Activated CD4-positive, alpha-beta T cell treated with anti-CD3 and anti-CD28 coated beads for 36 hours (primary cell): ENCODE measurements at regions not wholly inside any gene's neighbourhood (a gene's known extent, or its start where the extent isn't known, plus 50 kb on each side); places are given as distances from the start of the nearest gene placed in this dataset.
A peak's percentile ranks its signal among the peaks of the same experiment; 100 is the strongest.

ENCODE experiments used
- ATAC-seq: fragments of 200-7000 bp; cut with Tn5 transposase; one replicate; pipeline ENCODE4 v1.10.0; 2021; ENCODE audit warnings: mild to moderate bottlenecking, moderate library complexity
- CTCF ChIA-PET: fragments of 350-600 bp; sonication (Branson Sonifier 250); formaldehyde crosslinking; loops from one replicate; lab custom pipeline; 2021; ENCODE audit warnings: antibody characterized with exemption; lab: Charles Lee
- POLR2A ChIA-PET: fragments of 350-600 bp; sonication (Branson Sonifier 250); formaldehyde crosslinking; loops from one replicate; lab custom pipeline; 2021; ENCODE audit warnings: antibody characterized with exemption, inconsistent platforms; lab: Charles Lee
- DNase-seq: peaks from one replicate; pipeline ENCODE4 v3.0.0-alpha.2; 2020
- H3K27ac Mint-ChIP-seq: one replicate; pipeline ENCODE4 v1.8.0; 2021; ENCODE audit warnings: mixed read lengths
- H3K27me3 Mint-ChIP-seq: one replicate; pipeline ENCODE4 v1.8.0; 2021; ENCODE audit warnings: mixed read lengths
- H3K36me3 Mint-ChIP-seq: one replicate; pipeline ENCODE4 v1.8.0; 2021; ENCODE audit warnings: low read depth, mixed read lengths
- H3K4me1 Mint-ChIP-seq: one replicate; pipeline ENCODE4 v1.8.0; 2021; ENCODE audit warnings: mixed read lengths
- H3K4me3 Mint-ChIP-seq: one replicate; pipeline ENCODE4 v1.8.0; 2021; ENCODE audit warnings: mild to moderate bottlenecking, moderate library complexity, mixed read lengths
- H3K9me3 Mint-ChIP-seq: one replicate; pipeline ENCODE4 v1.8.0; 2021; ENCODE audit warnings: low read depth, mixed read lengths
- intact Hi-C, 2 experiments: fragments of 100-400 bp; cut with DNase I in 1 of 2; cut with micrococcal nuclease in 1 of 2; formaldehyde crosslinking; loops; one replicate each; pipeline versions ENCODE4 v1.14.2 to v1.15.1; 2022 to 2024; cut with DNase I, micrococcal nuclease

DNA sequence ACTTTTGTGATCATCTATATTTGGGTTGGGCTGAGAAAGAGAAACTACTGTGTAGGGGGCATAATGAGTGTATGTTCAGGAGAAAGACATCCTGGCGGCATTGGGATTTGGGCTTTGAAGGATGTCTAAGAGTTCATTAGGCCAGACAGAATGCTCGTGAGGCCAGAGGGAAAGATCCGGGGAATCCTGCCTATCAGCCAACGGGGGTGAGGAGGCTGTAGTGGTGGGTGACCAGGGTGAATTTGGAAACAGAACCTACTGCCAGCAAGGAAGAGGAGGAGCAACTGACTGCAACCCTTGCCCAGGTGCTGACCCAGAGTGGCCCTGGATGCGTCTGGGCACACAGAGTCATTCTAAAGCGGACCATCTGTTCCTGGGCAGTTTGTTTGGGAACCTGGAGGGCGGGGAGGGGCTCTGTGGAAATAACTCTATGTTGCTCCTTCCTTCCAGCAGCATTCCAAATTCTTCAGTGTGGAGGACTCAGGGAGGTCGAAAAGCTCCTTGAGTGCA, 56.9 kb upstream of the ECE1 start:
- Mint-ChIP-seq H3K4me3 (no peak overlapping the region), H3K4me1 (peaks cover 18% of the 10 kb centered on the region), H3K9me3 (no peaks in the 10 kb centered on the region), H3K27ac (no peak overlapping the region), H3K27me3 (no peaks in the 10 kb centered on the region), H3K36me3 (peaks cover 24% of the 10 kb centered on the region)
- intact Hi-C loops: loop anchor here (5.0 to 10.0 kb wide), 2 partner anchors 90 to 842 kb away; partner anchors contain the start of gene MUL1 (in 1 of the 2)
- DNase-seq: no peak
- POLR2A ChIA-PET: no interaction called here
- CTCF ChIA-PET: no interaction called here
- no peak for ATAC-seq

DNA sequence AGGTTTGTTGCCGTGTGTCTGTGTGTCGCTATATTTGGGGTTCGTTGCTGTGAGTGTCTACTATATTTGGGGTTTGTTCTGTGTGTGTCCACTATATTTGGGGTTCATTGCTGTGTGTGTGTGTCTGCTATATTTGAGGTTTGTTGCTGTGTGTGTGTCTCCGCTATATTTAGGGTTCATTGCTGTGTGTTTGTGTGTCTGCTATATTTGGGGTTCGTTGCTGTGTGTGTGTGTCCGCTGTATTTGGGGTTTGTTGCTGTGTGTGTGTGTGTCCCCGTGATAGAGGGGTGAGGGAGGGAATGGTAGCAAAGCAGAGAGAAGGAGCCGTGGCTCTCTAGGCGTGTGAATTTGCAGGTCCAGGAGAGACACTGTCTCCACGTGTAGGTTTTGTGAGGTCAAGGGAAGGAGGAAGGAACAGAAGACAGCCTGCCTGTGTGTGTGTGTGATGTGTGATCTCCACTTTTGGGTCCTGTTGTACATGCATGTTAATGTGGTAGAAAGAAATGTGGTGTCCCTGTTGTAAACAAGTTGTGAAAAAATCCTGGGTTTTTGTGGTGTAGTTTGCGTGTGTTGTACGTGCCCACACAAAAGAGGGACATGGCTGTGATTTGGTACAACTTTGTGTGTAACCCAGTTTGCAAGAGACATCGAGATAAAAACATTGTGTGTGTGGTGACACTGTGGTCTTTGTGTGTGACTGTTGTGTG, 56.3 kb upstream of the ECE1 start:
- intact Hi-C loops: loop anchor here (5.0 to 10.0 kb wide), 2 partner anchors 89 to 842 kb away; partner anchors contain the start of gene MUL1 (in 1 of the 2)
- no peak overlapping the region for H3K4me3 Mint-ChIP-seq
- CTCF ChIA-PET: interaction anchor here (1.6 kb wide), 1 partner anchor 52 kb away, joined by 7 read pairs; no protein-coding TSS in a partner anchor

DNA sequence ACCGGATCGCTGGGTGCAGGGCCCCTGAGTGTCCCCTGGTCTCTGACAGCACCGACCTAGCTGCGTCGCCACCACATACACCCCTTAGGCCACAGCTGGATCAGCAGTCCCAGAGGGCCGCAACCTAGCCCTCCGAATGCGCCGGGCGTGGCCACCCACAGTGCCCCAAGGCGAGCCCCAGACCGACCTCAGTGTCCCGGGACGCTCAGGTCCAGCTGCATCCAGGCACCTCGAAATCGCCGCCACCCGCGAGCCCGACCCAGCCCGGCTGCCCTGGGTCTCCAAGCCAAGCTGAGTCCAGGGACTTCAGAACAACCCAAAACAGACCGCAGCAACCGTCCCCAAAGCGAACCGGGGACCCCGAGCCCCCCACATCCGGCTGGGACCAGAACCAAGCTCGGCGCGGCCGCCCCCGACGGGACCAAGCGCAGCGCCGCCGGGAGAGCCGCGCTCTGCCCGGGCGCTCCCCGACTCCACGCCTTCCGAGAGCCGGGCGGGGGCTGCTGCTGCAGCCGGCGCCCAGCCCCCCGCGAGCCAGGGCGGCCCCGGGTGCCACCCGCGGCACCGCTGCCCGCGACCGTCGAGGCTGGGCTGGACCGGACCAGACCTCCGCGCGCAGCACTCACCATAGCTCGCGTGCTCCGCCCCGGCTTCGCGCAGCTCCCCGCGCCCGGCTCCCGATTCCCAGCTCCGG, 54.6 kb upstream of the ECE1 start:
- no peaks in the 10 kb centered on the region for H3K9me3 Mint-ChIP-seq
- H3K27ac Mint-ChIP-seq: peak overlapping the region; percentile 95
- H3K27me3 Mint-ChIP-seq: no peaks in the 10 kb centered on the region
- peak; percentile 44 for DNase-seq
- peak; percentile 17 for ATAC-seq
- no peak overlapping the region for H3K4me3 Mint-ChIP-seq
- intact Hi-C loops: loop anchor here (1.0 to 10.0 kb wide), 12 partner anchors 11 to 840 kb away; partner anchors contain the start of genes DDOST (in 1 of the 2), EIF4G3 (in 1 of the 2), HP1BP3 (in 1 of the 2) and MUL1 (in 1 of the 2)
- ChIA-PET POLR2A (interaction anchor here (0.6 to 1.7 kb wide), 13 partner anchors 8 to 1766 kb away, joined by 3 to 13 read pairs (median 3); partner anchors contain the start of gene HP1BP3), CTCF (interaction anchor here (0.5 to 1.6 kb wide), 14 partner anchors 8 to 151 kb away, joined by 3 to 7 read pairs (median 4); no protein-coding TSS in a partner anchor)
- H3K36me3 Mint-ChIP-seq: peaks cover 39% of the 10 kb centered on the region
- H3K4me1 Mint-ChIP-seq: peaks cover 39% of the 10 kb centered on the region

More for the DNA sequence above, 56.3 kb upstream of the ECE1 start:
- POLR2A ChIA-PET: no interaction called here
- H3K9me3 Mint-ChIP-seq: no peaks in the 10 kb centered on the region
- no peak for DNase-seq
- H3K36me3 Mint-ChIP-seq: peaks cover 27% of the 10 kb centered on the region
- no peak overlapping the region for H3K27ac Mint-ChIP-seq
- peaks cover 24% of the 10 kb centered on the region for H3K4me1 Mint-ChIP-seq
- no peaks in the 10 kb centered on the region for H3K27me3 Mint-ChIP-seq
- no peak for ATAC-seq

DNA sequence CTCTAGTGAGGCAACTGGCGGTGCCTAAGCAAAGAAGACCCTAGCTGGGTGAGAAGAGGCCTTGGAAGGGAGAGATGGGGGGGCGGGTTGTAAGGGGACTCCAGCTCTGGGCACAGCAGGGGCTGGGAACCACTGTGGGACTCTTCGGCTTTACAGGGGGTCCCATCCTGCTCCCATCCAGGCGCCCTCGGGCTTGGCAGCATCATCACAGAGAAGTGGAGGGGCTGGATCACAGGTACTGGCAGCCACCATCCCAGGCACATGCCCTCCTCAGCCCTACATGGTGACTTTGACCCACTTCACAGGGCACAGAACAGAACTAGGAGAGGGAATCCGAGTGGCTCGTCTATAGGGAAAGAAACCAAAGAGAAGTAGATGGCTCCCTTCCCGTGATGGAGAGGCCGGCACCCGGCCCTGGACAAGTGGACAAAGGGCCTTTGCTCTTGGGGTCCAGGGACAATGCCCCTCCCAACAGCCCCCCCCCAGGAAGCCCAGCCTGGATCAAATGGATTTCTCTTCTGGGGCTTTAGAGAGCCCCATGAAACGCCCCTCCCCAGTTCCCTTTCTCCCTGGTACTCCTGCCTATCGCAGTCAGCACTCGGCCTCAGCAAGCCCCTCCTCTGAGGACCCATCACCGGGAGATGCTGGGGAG, 54.0 kb upstream of the ECE1 start:
- intact Hi-C loops: loop anchor here in 1 of 2 experiments (2.0 to 10.0 kb wide), 5 partner anchors 167 to 839 kb away; partner anchors contain the start of genes DDOST, EIF4G3, HP1BP3 and MUL1
- no peak overlapping the region for H3K4me3 Mint-ChIP-seq
- ChIA-PET CTCF (interaction anchor here (0.6 to 1.6 kb wide), 9 partner anchors 9 to 151 kb away, joined by 3 to 6 read pairs (median 5); no protein-coding TSS in a partner anchor), POLR2A (interaction anchor here (0.9 to 1.7 kb wide), 6 partner anchors 19 to 1022 kb away, joined by 3 to 13 read pairs (median 8); partner anchors contain the start of gene HP1BP3)
- no peak for ATAC-seq
- peak overlapping the region; percentile 95 for H3K27ac Mint-ChIP-seq
- H3K36me3 Mint-ChIP-seq: peaks cover 39% of the 10 kb centered on the region
- peaks cover 46% of the 10 kb centered on the region for H3K4me1 Mint-ChIP-seq
- no peaks in the 10 kb centered on the region for H3K9me3 Mint-ChIP-seq
- H3K27me3 Mint-ChIP-seq: no peaks in the 10 kb centered on the region
- no peak for DNase-seq

DNA sequence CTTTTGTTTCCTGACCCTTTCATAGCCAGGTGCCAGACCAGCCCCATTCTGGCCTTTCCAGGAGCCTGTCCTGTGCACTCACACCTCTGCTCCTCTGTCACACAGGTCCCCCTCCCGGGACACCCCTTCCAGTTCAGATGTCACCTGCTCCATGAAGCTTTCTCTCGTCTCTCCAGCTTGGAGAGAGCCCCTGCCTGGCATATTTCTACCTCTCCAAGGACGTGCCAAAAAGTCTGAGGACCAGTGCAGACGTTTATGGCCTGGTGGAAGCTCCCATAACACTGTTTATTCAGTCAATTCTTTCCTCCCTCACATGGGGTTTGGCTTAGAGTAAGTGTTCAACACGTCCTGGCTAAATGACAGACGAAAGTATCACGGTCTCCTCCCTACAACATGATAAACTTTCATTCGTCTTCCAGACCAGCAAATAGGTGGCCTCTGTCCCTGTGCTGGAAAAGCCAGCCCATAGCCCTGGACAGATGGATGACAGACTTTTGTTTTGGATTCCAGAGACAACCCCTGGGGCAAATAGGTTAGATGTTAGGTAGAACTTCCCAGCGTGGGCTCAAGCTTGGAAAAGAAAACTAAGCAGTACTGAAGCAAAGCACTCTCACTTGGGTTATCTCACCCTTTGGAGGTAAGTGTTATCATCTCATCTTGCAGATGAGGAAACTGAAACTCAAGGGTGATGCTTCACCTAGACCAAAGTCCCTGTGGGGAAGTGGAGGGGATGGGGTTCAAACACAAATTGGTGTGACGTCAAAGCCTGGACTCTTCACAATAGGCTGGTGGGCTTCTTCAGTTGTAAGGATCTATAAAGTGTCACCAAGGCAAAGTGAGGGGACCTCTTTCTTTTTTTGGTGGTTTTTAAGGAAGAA, 52.9 kb upstream of the ECE1 start:
- ATAC-seq: peak; percentile 57
- Mint-ChIP-seq H3K36me3 (peaks cover 44% of the 10 kb centered on the region), H3K4me1 (peaks cover 56% of the 10 kb centered on the region)

DNA sequence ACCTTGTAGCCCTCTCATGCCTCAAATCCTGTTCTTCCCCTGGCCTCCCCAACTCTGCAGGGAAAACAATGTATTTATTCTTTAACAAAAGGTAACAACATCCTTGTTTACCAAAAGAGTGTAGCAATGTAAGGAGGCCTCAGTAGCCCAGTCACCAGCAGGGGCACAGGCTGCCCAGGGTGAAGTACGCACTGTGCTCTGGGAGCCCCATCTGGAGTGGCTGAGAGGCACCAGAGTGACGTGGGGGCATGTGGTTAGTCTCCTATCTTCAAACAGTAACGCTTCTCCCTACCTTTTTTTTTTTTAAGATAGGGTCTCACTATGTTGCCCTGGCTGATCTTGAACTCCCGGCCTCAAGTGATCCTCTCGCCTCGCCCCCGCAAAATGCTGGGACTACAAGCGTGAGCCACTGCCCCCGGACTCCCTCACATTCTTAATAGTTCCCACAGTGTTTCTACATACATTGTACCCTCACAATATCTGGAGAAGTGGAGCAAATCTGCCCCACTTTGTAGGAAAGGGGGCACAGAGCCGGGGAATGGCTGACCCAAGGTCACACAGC, 51.3 kb upstream of the ECE1 start:
- no peaks in the 10 kb centered on the region for H3K9me3 Mint-ChIP-seq
- intact Hi-C loops: loop anchor here in 1 of 2 experiments (10.0 kb wide), 1 partner anchor 837 kb away; the partner anchor contains the start of gene MUL1
- no peak overlapping the region for H3K4me3 Mint-ChIP-seq
- peak overlapping the region; percentile 95 for H3K27ac Mint-ChIP-seq
- H3K4me1 Mint-ChIP-seq: peaks cover 72% of the 10 kb centered on the region
- CTCF ChIA-PET: no interaction called here
- H3K27me3 Mint-ChIP-seq: no peaks in the 10 kb centered on the region
- H3K36me3 Mint-ChIP-seq: peaks cover 44% of the 10 kb centered on the region
- POLR2A ChIA-PET: no interaction called here
- ATAC-seq: no peak
- no peak for DNase-seq

More for the DNA sequence above, 52.9 kb upstream of the ECE1 start:
- H3K27ac Mint-ChIP-seq: peak overlapping the region; percentile 95
- H3K9me3 Mint-ChIP-seq: no peaks in the 10 kb centered on the region
- ChIA-PET CTCF (interaction anchor here (0.7 to 1.2 kb wide), 5 partner anchors 9 to 409 kb away, joined by 3 to 4 read pairs (median 3); no protein-coding TSS in a partner anchor), POLR2A (interaction anchor here (0.6 to 1.5 kb wide), 3 partner anchors 9 to 1697 kb away, joined by 3 to 13 read pairs (median 4); no protein-coding TSS in a partner anchor)
- H3K4me3 Mint-ChIP-seq: no peak overlapping the region
- H3K27me3 Mint-ChIP-seq: no peaks in the 10 kb centered on the region
- DNase-seq: peak; percentile 55
- intact Hi-C loops: loop anchor here (1.0 to 10.0 kb wide), 2 partner anchors 19 to 838 kb away; partner anchors contain the start of gene MUL1 (in 1 of the 2)

DNA sequence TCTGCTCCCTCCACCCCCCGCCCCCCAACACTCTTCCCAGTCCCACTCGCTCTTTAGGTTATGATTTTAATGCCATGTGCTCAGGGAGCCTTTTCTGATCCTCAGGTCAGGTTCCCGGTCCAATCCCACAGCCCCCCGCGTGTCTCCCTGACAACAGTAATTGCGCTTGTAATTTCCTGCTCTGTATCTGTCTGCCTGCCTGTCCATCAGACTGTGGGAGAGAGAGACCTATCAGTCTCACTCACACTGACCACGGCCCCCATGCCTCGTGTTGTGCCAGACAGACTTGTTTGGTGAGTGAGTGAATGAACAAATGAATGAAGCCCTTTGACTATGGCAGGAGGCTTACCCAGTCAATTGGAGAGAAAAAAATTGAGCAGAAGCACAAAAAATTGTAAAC, 50.8 kb upstream of the ECE1 start:
- no peak overlapping the region for H3K4me3 Mint-ChIP-seq
- ATAC-seq (no peak), DNase-seq (no peak)
- no peaks in the 10 kb centered on the region for H3K27me3 Mint-ChIP-seq
- intact Hi-C loops: loop anchor here in 1 of 2 experiments (10.0 kb wide), 1 partner anchor 836 kb away; the partner anchor contains the start of gene MUL1
- ChIA-PET CTCF (no interaction called here), POLR2A (no interaction called here)
- H3K9me3 Mint-ChIP-seq: no peaks in the 10 kb centered on the region
- H3K4me1 Mint-ChIP-seq: peaks cover 78% of the 10 kb centered on the region
- H3K27ac Mint-ChIP-seq: peak overlapping the region; percentile 72
- peaks cover 44% of the 10 kb centered on the region for H3K36me3 Mint-ChIP-seq

DNA sequence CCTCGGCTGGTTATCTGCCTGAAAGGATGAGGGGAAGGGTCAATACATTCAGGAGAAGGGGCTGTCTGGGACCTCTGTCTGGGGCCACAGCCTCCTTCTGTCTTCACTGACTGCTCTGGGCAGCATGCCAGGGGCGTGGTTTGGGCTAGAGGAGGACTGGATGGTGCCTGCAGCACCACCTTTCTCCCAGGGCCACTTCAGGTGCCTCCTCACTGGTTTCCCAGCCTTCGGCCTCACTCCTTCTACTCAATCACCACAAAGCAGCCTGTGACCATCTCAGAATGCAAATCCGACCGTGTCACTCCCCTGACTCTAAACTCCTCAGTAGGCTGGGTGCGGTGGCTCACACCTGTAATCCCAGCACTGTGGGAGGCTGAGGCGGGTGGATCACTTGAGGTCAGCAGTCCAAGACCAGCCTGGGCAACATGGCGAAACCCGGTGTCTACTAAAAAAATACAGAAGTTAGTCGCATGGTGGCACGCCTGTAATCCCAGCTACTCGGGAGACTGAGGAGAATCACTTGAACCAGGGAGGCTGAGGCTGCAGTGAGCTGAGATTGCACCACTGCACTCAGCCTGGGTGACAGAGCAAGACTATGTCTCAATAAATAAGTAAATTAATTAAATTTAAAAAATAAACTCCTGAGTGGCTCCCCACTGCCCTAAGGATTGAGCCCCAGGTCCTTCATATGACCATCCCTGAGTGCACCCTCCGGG, 50.1 kb upstream of the ECE1 start:
- CTCF ChIA-PET: no interaction called here
- intact Hi-C loops: loop anchor here in 1 of 2 experiments (10.0 kb wide), 1 partner anchor 836 kb away; the partner anchor contains the start of gene MUL1
- no peak for ATAC-seq
- H3K9me3 Mint-ChIP-seq: no peaks in the 10 kb centered on the region
- POLR2A ChIA-PET: no interaction called here
- H3K27me3 Mint-ChIP-seq: no peaks in the 10 kb centered on the region
- DNase-seq: no peak
- H3K27ac Mint-ChIP-seq: peak overlapping the region; percentile 72
- peaks cover 84% of the 10 kb centered on the region for H3K4me1 Mint-ChIP-seq
- H3K36me3 Mint-ChIP-seq: peaks cover 44% of the 10 kb centered on the region
- no peak overlapping the region for H3K4me3 Mint-ChIP-seq
